Cardiac muscle cell (in vitro differentiated cells and primary cell): ENCODE measurements at regions not wholly inside any gene's neighbourhood (a gene's known extent, or its start where the extent isn't known, plus 50 kb on each side); places are given as distances from the start of the nearest gene placed in this dataset.
A peak's percentile ranks its signal among the peaks of the same experiment; 100 is the strongest.

ENCODE experiments used
- DNase-seq, 2 donors: peaks; one replicate each; pipeline versions ENCODE4 v3.0.0 to v3.0.0-alpha.2; 2010 to 2017; ENCODE audit warnings: low read depth in 1 of 2, low spot score in 1 of 2
- H3K27ac ChIP-seq: fragments of 200-600 bp; sonication (generic); 2 replicates; pipeline ENCODE4 v1.5.1; 2016
- H3K27me3 ChIP-seq: fragments of 200-600 bp; sonication (generic); 2 replicates; pipeline ENCODE4 v1.6.0; 2016; ENCODE audit warnings: control low read depth
- H3K36me3 ChIP-seq: fragments of 200-600 bp; sonication (generic); 2 replicates; pipeline ENCODE4 v1.5.1; 2016; ENCODE audit warnings: control low read depth
- H3K4me1 ChIP-seq: fragments of 200-600 bp; sonication (generic); 2 replicates; pipeline ENCODE4 v1.8.1; 2017; ENCODE audit warnings: low read depth, mild to moderate bottlenecking, mixed run types
- H3K4me3 ChIP-seq: fragments of 200-600 bp; sonication (generic); 2 replicates; pipeline ENCODE4 v1.5.1; 2016; ENCODE audit warnings: mild to moderate bottlenecking
- H3K9me3 ChIP-seq: fragments of 200-600 bp; sonication (generic); 2 replicates; pipeline ENCODE4 v1.5.1; 2017; ENCODE audit warnings: low read depth, mild to moderate bottlenecking, control low read depth
- CTCF ChIP-seq: IDR thresholded peaks from 2 replicates; pipeline ENCODE4 v1.5.1; 2012; ENCODE audit warnings: low read depth, mild to moderate bottlenecking, low read length

- Histone ChIP-seq H3K27ac (no peak overlapping the region), H3K9me3 (no peaks in the 10 kb centered on the region), H3K4me3 (no peak overlapping the region), H3K36me3 (no peaks in the 10 kb centered on the region), H3K27me3 (no peaks in the 10 kb centered on the region), H3K4me1 (no peaks in the 10 kb centered on the region)
- TF ChIP-seq CTCF, result no peak
- no peak for DNase-seq
These were observed 276.9 kb downstream of the OSTF1 start for GRCh38 chr9:75365196-75365595.

DNA sequence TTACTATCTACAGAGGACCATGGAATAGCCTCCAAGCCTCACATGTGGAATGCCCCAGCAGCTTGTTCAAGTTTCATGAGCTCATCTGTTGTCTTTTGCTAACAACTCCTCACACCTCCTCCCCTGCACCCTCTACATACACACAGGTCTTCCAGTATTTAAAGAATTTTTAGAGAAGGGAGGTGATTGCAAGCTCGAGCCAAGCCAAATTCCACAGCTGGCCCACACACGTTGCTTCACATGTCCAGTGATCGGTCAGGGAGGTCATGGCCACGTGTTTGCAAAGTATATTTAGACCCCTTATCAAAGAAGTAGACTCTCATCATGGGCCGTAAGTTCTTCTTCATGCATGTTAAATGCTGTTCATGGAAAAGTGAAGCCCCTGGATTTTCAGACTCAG, 281.7 kb downstream of the OSTF1 start:
- H3K27ac ChIP-seq, result no peak overlapping the region
- TF ChIP-seq CTCF, result no peak
- H3K4me1 ChIP-seq, result no peaks in the 10 kb centered on the region
- peak in 1 of 2 donors; percentile 0 for DNase-seq
- H3K27me3 ChIP-seq, result no peaks in the 10 kb centered on the region
- no peaks in the 10 kb centered on the region for H3K36me3 ChIP-seq
- no peak overlapping the region for H3K4me3 ChIP-seq
- no peaks in the 10 kb centered on the region for H3K9me3 ChIP-seq

DNA sequence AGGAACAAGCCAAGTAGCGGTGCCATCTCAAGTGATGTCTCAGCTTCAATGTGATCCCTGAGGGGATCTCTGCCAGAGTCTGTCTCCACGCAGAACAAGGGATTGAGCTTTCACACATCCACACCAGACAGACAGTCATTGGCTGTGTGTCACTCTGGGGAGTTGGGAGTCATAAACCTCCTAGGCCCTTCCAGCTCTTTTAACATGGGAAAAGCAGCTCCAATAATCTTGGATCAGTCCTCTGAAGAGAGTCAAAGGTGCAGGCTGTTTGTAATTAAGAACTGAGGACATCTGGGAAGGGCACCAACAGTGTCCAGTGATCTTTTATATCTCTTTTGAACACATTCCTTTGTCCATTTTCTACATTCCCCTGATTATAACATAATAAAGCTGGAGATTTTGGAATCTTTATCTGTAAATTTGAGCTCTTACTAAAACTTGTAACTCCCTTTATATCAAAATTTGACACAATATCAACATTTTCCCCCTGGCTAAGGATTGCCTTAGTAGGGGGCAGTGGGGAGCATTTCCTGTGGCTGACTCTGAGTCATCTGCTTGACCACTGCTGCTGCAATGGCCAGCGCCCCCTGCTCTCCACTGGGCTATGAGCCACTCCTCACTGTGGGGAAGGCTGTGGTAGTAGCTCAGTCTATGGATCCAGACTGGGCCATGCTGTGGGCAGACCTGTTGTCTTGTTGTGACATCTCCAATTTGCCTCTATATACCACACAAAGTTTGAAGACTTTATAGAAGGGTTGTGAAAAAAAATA, 284.4 kb downstream of the OSTF1 start:
- Histone ChIP-seq H3K9me3 (no peaks in the 10 kb centered on the region), H3K4me1 (no peaks in the 10 kb centered on the region), H3K36me3 (no peaks in the 10 kb centered on the region), H3K4me3 (no peak overlapping the region), H3K27me3 (no peaks in the 10 kb centered on the region), H3K27ac (no peak overlapping the region)
- no peak for TF ChIP-seq CTCF
- DNase-seq, result no peak

DNA sequence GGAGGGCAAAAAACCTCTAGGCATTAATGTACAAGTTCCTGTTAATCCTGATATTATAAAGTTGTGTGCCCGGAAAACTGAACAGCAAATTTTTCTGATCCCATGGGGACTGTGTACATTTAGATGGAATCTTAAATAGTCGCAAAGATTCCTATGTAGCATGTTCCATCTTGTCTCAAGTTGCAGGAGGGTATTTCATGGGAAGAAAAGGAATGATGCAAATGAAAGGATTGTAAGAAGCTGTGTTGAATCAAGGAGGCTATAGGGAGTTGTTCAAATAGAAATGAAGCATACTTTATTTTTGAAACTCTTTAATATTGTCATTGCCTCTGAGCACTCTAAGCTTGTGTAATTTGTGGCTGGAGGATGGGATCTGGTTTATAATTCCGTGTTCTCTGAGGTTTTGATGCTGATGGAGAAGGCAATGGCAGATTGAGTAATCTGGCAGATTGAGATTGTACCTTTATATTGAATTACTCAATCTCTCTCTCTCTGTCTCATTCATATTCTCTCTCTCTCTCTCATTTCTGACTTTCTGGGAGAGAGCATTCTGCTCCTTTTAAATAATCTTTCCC, 288.5 kb downstream of the OSTF1 start:
- Histone ChIP-seq H3K36me3 (no peaks in the 10 kb centered on the region), H3K27me3 (no peaks in the 10 kb centered on the region), H3K9me3 (no peaks in the 10 kb centered on the region), H3K4me3 (no peak overlapping the region), H3K4me1 (no peaks in the 10 kb centered on the region), H3K27ac (no peak overlapping the region)
- no peak for TF ChIP-seq CTCF
- no peak for DNase-seq

- H3K9me3 ChIP-seq, result no peaks in the 10 kb centered on the region
- no peak overlapping the region for H3K4me3 ChIP-seq
- no peaks in the 10 kb centered on the region for H3K4me1 ChIP-seq
- DNase-seq, result no peak
- no peaks in the 10 kb centered on the region for H3K36me3 ChIP-seq
- no peak for TF ChIP-seq CTCF
- H3K27me3 ChIP-seq, result no peaks in the 10 kb centered on the region
- H3K27ac ChIP-seq, result no peak overlapping the region
These were observed 289.7 kb downstream of the OSTF1 start for GRCh38 chr9:75378036-75378435.
